ENCODE measurements at regions not wholly inside any gene's neighbourhood (a gene's known extent, or its start where the extent isn't known, plus 50 kb on each side); places are given as distances from the start of the nearest gene placed in this dataset.

DNA sequence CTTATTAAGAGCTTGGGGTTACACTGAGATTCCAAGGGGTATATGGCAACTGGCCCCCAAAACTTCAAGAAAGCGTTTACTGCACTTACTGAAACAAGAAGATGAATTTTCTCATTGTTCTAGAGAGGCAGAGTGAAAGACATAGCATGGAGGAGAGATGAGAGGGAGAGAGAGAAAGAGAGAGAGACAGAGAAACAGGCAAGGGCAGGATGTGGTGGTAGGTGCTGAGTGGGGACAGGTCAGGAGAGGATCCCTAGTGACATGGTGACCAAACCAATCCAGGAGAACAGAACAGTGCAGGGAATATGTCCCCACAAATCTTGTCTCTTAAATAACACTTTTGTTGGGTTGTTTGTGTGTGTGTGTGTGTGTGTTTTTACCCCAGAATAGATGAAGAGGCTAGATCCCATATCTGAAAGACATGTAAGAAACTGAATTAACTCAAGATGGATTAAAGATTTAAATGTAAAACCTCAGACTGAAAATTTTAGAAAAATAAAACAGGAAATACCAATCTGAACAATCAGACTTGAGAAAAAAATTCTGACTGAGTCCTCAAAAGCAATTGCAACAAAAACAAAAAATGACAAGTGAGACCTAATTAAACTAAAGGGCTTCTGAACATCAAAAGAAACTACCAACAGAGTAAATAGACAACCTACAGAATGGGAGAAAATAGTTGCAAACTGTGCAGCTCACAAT, 202.2 kb downstream of the QDPR start:
- Mint-ChIP-seq H3K9me3 (peaks cover 4% of the 10 kb centered on the region), H3K4me3 (no peak overlapping the region), H3K27me3 (peaks cover 16% of the 10 kb centered on the region), H3K4me1 (peaks cover 3% of the 10 kb centered on the region), H3K36me3 (ENCODE audit: low read depth) (no peaks in the 10 kb centered on the region), H3K27ac (no peak overlapping the region)
- DNase-seq: no peak
- intact Hi-C loops (cut with micrococcal nuclease): no loop called here

DNA sequence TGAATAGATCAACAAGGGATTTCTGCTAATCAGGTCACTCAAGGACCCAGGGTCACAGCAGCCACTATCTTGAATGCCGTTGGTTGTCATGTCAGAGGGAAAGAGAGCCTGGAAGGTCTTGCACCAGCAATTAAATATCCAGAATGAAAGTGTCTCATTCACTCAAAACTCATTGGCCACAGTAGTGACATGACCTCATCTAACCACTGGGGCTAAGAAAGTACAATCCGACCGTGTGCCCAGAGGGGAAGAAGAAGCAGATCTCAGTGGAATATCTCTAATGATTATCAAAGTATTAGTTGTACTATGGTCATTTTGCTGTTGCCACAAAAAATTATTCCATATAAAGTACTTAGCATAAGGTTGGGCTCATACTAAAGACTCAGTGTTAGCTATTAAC, 210.0 kb downstream of the QDPR start:
- peaks cover 4% of the 10 kb centered on the region for H3K27me3 Mint-ChIP-seq
- no peaks in the 10 kb centered on the region for H3K4me1 Mint-ChIP-seq
- H3K9me3 Mint-ChIP-seq: peaks cover 4% of the 10 kb centered on the region
- no peak overlapping the region for H3K27ac Mint-ChIP-seq
- no peak overlapping the region for H3K4me3 Mint-ChIP-seq
- no peak for DNase-seq
- intact Hi-C loops (cut with micrococcal nuclease): no loop called here
- no peaks in the 10 kb centered on the region for H3K36me3 Mint-ChIP-seq (ENCODE audit: low read depth)

- Mint-ChIP-seq H3K9me3 (peaks cover 4% of the 10 kb centered on the region), H3K27me3 (peaks cover 3% of the 10 kb centered on the region), H3K27ac (no peak overlapping the region), H3K36me3 (ENCODE audit: low read depth) (no peaks in the 10 kb centered on the region), H3K4me3 (no peak overlapping the region), H3K4me1 (no peaks in the 10 kb centered on the region)
- intact Hi-C loops (cut with micrococcal nuclease): no loop called here
- DNase-seq: no peak
Observed at GRCh38 chr4:17301266-17301665, 210.6 kb downstream of the QDPR start.

GRCh38 chr4:17296921-17297890, 214.7 kb downstream of the QDPR start:
- H3K9me3 Mint-ChIP-seq: no peaks in the 10 kb centered on the region
- DNase-seq: no peak
- H3K36me3 Mint-ChIP-seq (ENCODE audit: low read depth): no peaks in the 10 kb centered on the region
- H3K4me3 Mint-ChIP-seq: no peak overlapping the region
- H3K27me3 Mint-ChIP-seq: peaks cover 3% of the 10 kb centered on the region
- intact Hi-C loops (cut with micrococcal nuclease): no loop called here
- no peaks in the 10 kb centered on the region for H3K4me1 Mint-ChIP-seq
- H3K27ac Mint-ChIP-seq: no peak overlapping the region

- intact Hi-C loops (cut with micrococcal nuclease): no loop called here
Observed at GRCh38 chr4:17293901-17294300, 218.0 kb downstream of the QDPR start.

GRCh38 chr4:17288151-17288550, 223.7 kb downstream of the QDPR start:
- intact Hi-C loops (cut with micrococcal nuclease): no loop called here
- Mint-ChIP-seq H3K27ac (no peak overlapping the region), H3K27me3 (peaks cover 6% of the 10 kb centered on the region)

More at GRCh38 chr4:17293901-17294300, 218.0 kb downstream of the QDPR start:
- Mint-ChIP-seq H3K9me3 (no peaks in the 10 kb centered on the region), H3K4me3 (no peak overlapping the region), H3K36me3 (ENCODE audit: low read depth) (no peaks in the 10 kb centered on the region), H3K27me3 (peaks cover 7% of the 10 kb centered on the region), H3K27ac (no peak overlapping the region), H3K4me1 (no peaks in the 10 kb centered on the region)
- DNase-seq: no peak

DNA sequence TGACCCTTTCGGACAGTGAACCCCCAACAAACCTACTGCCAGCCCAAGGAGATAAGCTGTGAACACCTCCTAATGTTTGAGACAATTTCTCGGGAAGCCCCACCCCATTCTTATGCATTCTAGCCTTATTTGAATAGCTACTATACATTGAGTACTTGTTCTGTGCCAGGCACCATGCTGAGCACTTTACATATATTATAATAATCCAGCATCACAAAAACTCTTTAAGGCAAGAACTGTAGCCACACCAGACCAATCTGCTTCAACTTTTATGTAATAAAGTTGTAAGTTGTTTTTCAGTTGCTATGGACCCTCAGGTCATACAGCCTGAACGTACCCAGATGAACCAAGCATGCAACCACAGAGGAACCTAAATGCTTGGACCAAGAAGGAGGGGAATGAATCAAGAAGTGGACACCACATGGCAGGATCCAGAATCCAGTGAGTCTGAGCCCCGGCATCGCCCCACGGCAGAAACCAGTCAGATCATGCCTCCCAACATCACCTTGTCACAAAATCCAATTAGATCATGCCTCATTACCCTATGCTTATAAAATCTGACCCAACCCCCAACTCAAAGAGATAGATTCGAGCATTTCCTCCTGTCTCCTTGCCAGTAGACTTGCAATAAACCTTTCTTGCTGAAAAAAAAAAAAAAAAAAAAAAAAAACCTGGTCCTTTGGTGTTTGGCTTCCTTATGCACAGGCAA, 225.0 kb downstream of the QDPR start:
- peaks cover 8% of the 10 kb centered on the region for H3K27me3 Mint-ChIP-seq
- H3K36me3 Mint-ChIP-seq (ENCODE audit: low read depth): no peaks in the 10 kb centered on the region
- intact Hi-C loops (cut with micrococcal nuclease): no loop called here
- no peaks in the 10 kb centered on the region for H3K4me1 Mint-ChIP-seq
- H3K9me3 Mint-ChIP-seq: no peaks in the 10 kb centered on the region
- no peak overlapping the region for H3K27ac Mint-ChIP-seq
- DNase-seq: no peak
- no peak overlapping the region for H3K4me3 Mint-ChIP-seq

More at GRCh38 chr4:17288151-17288550, 223.7 kb downstream of the QDPR start:
- Mint-ChIP-seq H3K4me1 (no peaks in the 10 kb centered on the region), H3K36me3 (ENCODE audit: low read depth) (no peaks in the 10 kb centered on the region), H3K9me3 (no peaks in the 10 kb centered on the region), H3K4me3 (no peak overlapping the region)
- no peak for DNase-seq

DNA sequence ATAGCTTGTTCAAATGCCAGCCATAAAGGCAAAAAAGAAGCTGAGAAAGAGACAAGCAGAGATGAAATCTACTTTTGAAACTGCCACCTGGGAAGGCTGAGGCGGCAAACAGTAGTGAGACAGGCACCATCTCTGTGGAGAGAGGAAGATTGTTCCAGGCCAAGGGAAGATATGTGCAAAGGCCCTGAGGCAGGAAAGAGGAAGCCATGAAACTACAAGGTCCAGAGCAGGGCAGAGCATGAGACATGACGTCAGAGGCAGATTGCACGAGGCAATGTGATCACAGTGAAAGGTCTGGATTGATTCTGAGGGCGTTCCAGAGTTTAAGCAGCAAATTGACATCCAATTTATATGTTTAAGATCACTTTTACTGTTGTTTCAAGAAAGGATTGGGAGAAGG, 226.1 kb downstream of the QDPR start:
- Mint-ChIP-seq H3K4me3 (no peak overlapping the region), H3K27me3 (peaks cover 4% of the 10 kb centered on the region), H3K27ac (no peak overlapping the region), H3K9me3 (no peaks in the 10 kb centered on the region), H3K4me1 (no peaks in the 10 kb centered on the region), H3K36me3 (ENCODE audit: low read depth) (no peaks in the 10 kb centered on the region)
- no peak for DNase-seq
- intact Hi-C loops (cut with micrococcal nuclease): no loop called here

DNA sequence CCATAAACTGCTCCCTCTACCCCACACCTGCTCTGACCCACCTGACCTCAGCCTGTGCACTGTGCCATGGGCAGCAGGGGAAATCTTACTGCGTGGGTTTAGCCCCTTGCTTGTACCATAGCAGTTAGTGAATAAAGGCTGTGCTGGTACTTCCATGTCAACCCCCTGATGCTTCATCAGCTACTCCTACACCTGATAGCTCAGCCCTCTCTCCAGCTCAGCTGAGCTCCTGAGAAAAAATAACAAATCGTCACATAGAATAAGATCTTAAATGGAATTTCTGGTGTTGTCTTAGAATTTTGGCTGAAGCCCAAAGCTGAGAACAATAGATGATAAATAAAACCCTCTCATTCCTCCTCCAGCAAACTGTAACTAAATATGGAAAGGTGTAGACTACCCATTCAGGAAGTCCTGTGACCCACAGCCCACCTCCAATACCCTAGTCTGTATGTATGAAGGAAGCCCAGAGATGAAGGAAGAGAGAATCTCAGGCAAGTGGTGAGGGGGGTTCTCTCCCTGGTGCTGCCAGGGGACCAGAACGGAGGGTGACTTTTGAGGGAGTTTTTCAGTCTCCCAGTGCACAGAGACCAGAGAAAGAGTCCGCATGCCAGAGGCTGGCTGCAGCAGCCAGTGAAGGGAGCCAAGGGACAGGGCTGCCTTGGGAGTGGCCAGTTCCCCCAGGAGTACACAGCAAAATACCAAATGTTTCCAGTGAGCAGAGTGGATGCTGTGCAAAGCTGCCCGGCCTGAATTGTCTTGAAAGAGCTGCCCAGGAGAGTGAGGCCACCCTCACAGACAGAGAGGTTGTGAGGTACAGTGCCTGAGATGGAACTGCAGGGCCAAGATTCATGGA, 227.3 kb downstream of the QDPR start:
- no peaks in the 10 kb centered on the region for H3K4me1 Mint-ChIP-seq
- no peak overlapping the region for H3K27ac Mint-ChIP-seq
- H3K27me3 Mint-ChIP-seq: peaks cover 4% of the 10 kb centered on the region
- intact Hi-C loops (cut with micrococcal nuclease): no loop called here
- H3K36me3 Mint-ChIP-seq (ENCODE audit: low read depth): no peaks in the 10 kb centered on the region
- no peak for DNase-seq
- H3K4me3 Mint-ChIP-seq: no peak overlapping the region
- H3K9me3 Mint-ChIP-seq: no peaks in the 10 kb centered on the region

GRCh38 chr4:17283832-17284231, 228.1 kb downstream of the QDPR start:
- Mint-ChIP-seq H3K36me3 (ENCODE audit: low read depth) (no peaks in the 10 kb centered on the region), H3K4me3 (no peak overlapping the region), H3K9me3 (no peaks in the 10 kb centered on the region), H3K4me1 (no peaks in the 10 kb centered on the region), H3K27ac (no peak overlapping the region), H3K27me3 (peaks cover 4% of the 10 kb centered on the region)
- intact Hi-C loops (cut with micrococcal nuclease): no loop called here
- DNase-seq: no peak

GRCh38 chr4:17283251-17283650, 228.6 kb downstream of the QDPR start:
- Mint-ChIP-seq H3K9me3 (no peaks in the 10 kb centered on the region), H3K36me3 (ENCODE audit: low read depth) (no peaks in the 10 kb centered on the region), H3K27me3 (peaks cover 4% of the 10 kb centered on the region), H3K4me1 (no peaks in the 10 kb centered on the region), H3K27ac (no peak overlapping the region), H3K4me3 (no peak overlapping the region)
- intact Hi-C loops (cut with micrococcal nuclease): no loop called here
- no peak for DNase-seq

- intact Hi-C loops (cut with micrococcal nuclease): no loop called here
- peaks cover 4% of the 10 kb centered on the region for H3K27me3 Mint-ChIP-seq
Observed at GRCh38 chr4:17280261-17281018, 231.4 kb downstream of the QDPR start.

DNA sequence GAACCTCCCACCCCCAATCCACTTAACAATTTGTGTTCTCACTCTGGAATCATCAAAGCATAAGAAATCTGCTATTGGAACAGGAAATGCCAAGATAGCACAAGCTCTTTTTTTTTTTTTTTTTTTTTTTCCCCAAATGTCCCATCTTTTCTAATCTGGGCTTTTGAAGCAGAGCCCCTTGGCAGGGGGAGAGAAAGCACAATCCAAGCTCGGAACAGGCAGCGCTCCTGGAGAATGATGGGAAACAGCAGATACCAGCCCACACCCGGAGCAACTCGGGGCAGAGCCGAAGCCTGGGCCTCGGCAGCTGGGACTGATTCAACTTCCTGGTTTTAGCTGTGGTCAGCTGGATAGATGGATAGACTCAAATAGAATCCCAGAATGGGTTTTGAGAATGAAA, 235.1 kb downstream of the QDPR start:
- H3K4me3 Mint-ChIP-seq: no peak overlapping the region
- no peak overlapping the region for H3K27ac Mint-ChIP-seq
- H3K36me3 Mint-ChIP-seq (ENCODE audit: low read depth): no peaks in the 10 kb centered on the region
- no peaks in the 10 kb centered on the region for H3K4me1 Mint-ChIP-seq
- H3K9me3 Mint-ChIP-seq: no peaks in the 10 kb centered on the region
- DNase-seq: no peak
- intact Hi-C loops (cut with micrococcal nuclease): no loop called here
- peaks cover 2% of the 10 kb centered on the region for H3K27me3 Mint-ChIP-seq

More at GRCh38 chr4:17280261-17281018, 231.4 kb downstream of the QDPR start:
- H3K27ac Mint-ChIP-seq: no peak overlapping the region
- no peaks in the 10 kb centered on the region for H3K9me3 Mint-ChIP-seq
- DNase-seq: no peak
- H3K36me3 Mint-ChIP-seq (ENCODE audit: low read depth): no peaks in the 10 kb centered on the region
- H3K4me1 Mint-ChIP-seq: no peaks in the 10 kb centered on the region
- H3K4me3 Mint-ChIP-seq: no peak overlapping the region

Data from activated CD4-positive, alpha-beta T cell treated with anti-CD3 and anti-CD28 coated beads, Interleukin-2, amount 10 ng/mL, durations not matched to agents 24 days and 14 days (primary cell).